H54 (cell line): ENCODE measurements at regions not wholly inside any gene's neighbourhood (a gene's known extent, or its start where the extent isn't known, plus 50 kb on each side); places are given as distances from the start of the nearest gene placed in this dataset.

Experiments used
- DNase-seq: peaks from one replicate; pipeline ENCODE4 v3.0.0; 2011; ENCODE audit warnings: low spot score, mixed read lengths; ENCODE audit not compliant: insufficient read length
- FAIRE-seq: peaks from 3 replicates; lab custom pipeline; 2011; peaks lifted over from hg19 to GRCh38; lab: Jason Lieb, UNC
- POLR2A ChIP-seq: IDR thresholded peaks from 2 replicates; pipeline ENCODE4 v1.6.1; 2011; ENCODE audit warnings: low read depth, mild to moderate bottlenecking, low read length

DNA sequence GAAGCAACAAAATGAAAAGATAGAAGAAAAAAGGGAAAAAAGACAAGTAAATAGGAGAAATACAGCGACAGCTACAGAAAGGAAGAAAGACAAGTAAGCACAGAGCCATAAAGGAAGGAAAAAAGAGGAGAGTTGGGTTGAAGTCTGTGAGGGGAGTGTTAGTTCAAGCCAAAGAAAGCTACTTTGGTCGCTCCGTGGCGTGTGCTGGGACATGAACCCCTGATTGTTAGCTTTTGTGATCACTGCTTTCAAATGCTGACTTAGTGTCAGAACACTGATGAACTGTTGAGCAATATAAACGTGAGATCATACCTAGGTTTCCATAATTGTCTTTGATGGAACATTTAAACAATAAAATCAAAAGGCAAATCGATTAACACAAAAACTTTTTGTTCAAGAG, 370.1 kb downstream of the TMEM161B start:
- no peak for TF ChIP-seq POLR2A
- DNase-seq (no peak), FAIRE-seq (no peak)

DNA sequence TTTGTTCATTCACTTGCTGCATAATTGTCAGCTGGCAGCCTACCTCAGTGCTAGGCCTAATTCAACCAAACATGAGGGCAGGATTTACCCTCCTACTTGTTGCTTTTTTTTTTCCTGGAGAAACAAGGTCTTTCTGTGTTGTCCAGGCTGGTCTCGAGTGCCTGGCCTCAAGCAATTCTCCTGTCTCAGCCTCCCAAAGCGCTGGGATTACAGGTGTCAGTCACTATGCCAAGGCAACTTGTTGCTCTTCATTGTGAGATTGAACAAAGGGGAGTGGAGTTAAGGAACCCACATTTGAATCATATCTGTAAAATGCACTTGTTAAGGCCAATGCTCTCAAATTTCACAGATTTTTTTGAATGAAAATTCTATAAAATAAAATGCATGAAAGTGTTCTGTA, 380.5 kb downstream of the TMEM161B start:
- no peak for FAIRE-seq
- TF ChIP-seq POLR2A: no peak

DNA sequence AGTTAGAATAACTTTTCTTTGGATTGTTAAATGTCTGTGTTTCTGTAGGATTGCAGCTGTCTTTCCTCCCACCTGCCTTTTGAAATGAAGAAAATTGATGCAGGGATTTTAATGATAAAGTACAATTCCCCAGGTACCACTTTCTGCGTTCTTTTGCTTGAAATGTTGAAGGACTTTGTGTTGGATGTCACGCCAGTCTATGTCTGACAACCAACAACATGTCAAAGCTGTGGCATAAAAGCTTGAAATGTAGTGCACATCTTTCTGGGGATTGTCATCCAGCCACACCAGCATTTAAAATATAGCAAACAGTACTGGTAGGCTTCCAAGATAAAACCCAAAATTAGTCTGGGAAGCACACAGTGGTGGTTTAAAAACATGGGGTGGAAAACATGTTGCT, 381.4 kb downstream of the TMEM161B start:
- FAIRE-seq (no peak), DNase-seq (no peak)
- TF ChIP-seq POLR2A: no peak

More for the DNA sequence above, 380.5 kb downstream of the TMEM161B start:
- DNase-seq: no peak

DNA sequence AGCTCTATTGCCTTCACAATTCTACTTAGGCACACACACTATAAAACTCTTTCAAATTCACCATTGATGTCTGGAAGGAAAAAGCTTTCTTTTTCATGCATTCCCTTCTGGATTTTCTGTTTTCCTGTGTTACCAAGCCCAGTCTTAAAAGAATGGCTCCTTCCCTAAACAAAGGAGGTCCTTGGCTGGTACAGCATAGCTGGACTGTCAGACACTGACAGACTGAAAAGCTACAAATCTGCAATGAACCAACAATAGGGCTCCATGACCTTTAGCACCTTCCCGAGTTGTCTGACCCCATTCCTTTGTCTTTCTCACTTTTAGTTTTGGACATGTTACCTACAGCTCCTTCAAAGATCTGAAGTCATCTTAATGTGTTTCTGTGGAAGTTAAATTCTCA, 382.5 kb downstream of the TMEM161B start:
- no peak for FAIRE-seq
- DNase-seq: no peak
- no peak for TF ChIP-seq POLR2A

DNA sequence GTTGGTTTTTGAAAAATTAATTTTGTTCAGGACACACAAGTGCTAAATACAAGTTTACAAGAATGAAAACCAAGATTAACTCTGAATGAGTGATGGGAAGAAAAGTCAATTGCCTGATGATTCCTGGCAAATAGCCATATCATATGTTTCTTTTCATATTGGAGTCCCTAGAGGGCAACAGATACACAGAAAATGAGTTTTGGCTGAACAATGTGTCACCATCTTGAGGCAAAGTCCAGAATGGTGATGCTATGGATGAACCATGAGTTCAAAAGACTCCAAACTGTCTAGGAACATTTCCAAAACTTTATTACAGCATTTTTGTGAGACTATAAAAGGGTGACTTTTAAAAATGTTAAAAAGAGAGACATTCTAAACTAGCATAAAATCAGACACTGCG, 382.9 kb downstream of the TMEM161B start:
- no peak for FAIRE-seq
- no peak for TF ChIP-seq POLR2A
- no peak for DNase-seq

DNA sequence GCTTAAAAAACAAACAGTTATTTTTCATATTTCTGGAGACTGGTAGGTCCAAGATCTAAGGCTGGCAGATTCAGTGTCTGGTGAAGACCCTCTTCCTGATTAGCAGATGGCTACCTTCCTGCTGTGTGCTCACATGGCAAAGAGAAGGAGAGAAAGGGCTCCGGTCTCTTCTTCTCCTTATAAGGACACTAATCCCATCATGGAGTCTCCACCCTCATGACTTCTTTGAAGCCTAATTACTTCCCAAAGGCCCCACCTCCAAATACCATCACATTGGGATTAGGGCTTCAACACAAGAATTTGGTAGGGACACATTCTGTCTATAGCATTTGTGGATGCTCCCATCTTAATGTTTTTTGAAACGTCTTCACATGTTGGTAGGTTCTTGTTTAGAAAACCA, 391.1 kb downstream of the TMEM161B start:
- no peak for TF ChIP-seq POLR2A
- no peak for FAIRE-seq
- DNase-seq: no peak

DNA sequence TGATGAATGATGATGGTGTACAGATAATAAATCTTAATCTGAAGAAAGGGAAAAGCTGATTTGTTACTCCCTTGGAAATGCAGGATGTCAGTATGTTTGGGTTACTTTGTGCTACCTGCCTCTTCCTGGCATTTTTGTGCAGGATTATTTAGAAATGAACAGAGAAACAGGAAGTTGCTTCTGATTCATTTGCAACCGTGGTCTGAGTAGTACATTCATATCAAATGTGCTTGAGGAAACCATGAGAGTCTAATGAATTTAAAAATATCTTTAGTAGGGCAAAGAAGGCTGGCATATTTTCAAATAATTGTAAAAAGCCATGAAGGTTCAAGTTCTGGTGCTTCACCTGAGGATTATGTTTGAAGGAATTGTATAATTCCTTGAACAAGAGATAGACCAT, 391.6 kb downstream of the TMEM161B start:
- no peak for FAIRE-seq
- no peak for DNase-seq

DNA sequence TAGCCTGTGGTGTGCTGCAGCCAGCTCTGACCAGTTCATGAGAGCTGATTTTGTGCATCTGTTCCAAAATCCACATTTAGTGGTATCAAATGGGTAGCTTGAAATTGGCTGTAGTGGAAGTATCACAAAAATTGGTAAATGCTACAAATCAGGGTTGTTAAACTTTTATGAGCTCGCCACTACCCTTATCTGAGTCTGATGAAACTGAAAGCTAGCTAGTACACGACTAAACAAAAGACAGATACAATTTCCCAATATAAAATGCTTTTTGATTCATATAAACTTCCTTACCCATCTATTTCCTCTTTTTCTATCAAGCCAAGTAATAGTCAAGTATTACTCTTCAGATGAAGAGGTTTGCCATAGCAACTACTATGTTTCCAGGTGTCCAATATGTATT, 392.0 kb downstream of the TMEM161B start:
- DNase-seq (no peak), FAIRE-seq (no peak)
- no peak for TF ChIP-seq POLR2A

More for the DNA sequence above, 391.6 kb downstream of the TMEM161B start:
- TF ChIP-seq POLR2A: no peak

DNA sequence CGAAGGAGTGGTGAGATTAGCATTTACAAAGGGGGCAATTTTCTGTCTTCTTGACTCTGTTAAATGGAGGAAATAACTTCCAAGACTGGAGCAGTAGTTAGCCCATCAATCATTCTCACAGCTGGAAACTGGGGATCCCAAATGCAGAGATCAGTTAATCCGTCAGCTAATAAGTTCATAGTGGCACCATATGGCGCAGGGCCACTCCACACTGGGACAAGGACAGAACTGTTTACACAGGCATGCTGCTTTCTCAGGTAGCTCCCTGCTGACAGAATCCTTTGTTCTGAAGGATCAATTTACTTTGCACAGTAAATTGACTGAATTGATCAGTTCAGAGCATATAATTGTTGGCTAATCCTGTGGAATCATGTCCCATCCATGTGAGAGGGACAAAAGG, 395.7 kb downstream of the TMEM161B start:
- FAIRE-seq (no peak), DNase-seq (no peak)
- TF ChIP-seq POLR2A: no peak

DNA sequence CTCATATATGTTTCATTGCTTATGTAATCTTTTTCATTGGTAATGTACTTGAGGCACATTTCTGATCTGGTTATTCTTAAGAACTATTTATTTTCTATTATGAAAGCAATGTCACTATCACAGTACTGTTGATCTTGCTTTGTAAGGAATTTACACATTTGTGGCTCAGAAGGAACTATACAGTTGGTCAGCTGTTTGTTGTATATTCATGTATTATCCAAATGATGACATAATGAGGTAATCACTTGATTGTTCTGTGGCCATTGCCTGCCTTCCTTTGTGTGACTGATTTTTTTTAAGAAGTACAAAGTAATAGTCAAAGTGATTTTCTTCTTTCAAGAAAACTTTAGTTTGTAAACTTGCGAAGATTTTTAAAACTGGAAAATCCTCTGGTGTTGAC, 399.9 kb downstream of the TMEM161B start:
- no peak for TF ChIP-seq POLR2A
- no peak for FAIRE-seq
- DNase-seq: no peak

DNA sequence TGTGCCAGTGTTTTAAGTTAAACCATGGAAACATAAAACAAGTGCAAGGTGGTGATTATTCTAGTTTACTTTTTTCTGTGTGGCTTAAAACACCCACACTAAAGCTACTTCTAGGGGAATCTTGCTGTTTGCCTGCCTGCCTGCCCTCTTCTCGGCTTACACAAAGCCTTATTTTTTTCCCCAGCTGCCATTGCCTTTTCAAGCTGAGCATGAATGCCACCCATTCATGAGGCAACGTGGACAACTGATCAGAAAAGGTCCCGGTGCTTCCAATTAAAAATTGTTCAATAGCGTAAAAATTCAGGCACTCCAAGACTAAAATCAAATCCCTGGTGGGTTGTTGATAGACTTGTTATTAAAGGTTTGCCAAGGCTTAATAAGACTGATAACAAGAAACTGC, 401.4 kb downstream of the TMEM161B start:
- no peak for DNase-seq
- no peak for FAIRE-seq
- TF ChIP-seq POLR2A: no peak

DNA sequence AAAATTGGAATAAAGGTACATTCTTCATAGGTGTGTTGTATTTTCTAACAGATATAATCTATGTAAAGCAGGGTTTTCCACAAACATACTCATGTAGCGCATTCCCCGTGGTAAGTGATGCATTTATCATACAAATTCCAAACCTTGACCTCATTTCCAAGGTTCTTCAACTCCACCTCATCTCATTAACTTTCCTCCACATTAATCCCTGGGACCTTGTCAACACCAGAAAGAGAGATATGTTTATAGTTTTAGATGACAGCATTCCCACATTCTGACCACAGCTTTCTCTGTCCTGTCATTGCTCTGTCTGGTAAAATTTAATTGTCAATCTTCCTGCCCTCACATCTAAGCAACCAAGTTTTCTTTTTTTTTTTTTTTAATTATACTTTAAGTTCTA, 415.1 kb downstream of the TMEM161B start:
- FAIRE-seq: no peak
- no peak for TF ChIP-seq POLR2A
- no peak for DNase-seq

DNA sequence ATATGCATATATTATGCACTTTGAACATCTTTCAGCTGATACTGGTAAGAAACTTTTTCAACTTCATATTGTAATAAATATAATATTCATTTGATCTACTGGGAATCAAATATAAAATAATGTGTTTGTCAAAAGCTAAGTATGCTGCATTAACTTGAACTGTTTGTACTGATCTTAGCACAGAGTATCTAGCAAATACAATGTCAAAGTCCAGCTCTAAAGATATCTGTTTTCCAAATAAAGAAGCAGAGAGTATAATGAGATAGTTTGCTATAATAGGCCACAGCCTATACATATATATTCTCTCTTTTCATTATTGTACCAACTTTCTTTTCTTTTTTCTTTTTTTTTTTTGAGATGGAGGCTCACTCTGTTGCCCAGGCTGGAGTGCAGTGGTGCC, 417.0 kb downstream of the TMEM161B start:
- no peak for TF ChIP-seq POLR2A
- DNase-seq: no peak
- FAIRE-seq: no peak

DNA sequence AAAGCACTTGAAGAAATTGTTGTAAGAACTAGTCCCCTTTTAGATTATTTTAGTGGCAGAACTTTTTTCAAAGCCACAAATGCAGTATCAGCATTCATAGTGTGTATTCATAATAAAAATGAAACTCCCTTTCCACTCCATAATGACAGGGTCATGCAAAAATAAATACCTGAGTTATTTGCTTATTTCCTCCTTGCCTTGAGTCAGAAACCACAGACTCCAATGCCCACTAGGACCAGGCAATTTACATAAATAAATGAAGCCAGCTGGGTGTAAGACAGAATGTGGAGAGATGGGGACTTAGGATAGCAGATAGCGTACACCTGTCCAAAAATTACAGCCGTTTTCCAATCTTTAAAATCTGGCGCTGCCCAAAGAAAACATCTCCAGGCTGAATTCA, 417.8 kb downstream of the TMEM161B start:
- no peak for TF ChIP-seq POLR2A
- DNase-seq: no peak
- FAIRE-seq: no peak

DNA sequence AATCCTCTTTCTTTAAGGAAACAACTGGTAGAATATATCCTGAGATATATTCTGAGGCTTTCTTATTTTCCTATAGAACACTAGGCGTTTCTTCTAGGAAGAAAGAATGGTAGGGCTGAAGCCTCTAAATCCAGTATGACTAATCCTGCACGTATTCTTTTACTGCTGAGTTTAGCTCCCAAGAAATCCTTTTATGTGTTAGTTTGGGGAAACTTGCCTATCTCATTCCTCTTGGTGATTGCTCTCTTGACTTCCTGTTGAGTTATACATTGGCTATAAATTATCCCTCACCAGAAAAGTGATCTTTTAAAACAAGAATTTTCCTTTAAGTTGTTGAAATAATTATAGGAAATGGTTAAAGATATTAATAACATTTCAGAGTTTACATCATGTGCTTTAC, 422.9 kb downstream of the TMEM161B start:
- FAIRE-seq (no peak), DNase-seq (no peak)
- no peak for TF ChIP-seq POLR2A

DNA sequence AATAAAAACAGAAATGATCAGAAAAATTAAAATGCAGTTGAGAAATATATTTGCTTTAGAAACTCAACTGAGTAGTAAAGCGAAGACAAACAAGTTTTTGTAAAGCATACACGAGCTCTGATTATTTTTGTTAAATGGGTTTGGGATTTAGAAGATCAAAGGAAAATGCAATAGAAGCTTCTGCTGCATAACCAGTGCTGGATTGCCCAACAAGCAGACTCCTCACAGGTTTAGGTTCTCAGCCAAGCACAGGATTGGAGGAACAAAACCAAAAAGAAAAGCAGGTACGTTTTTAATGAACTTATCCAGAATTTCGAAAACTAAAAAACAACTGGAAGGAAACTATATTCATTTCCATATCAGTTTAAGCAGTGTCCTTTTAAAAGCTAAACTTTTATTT, 423.8 kb downstream of the TMEM161B start:
- no peak for TF ChIP-seq POLR2A
- DNase-seq (no peak), FAIRE-seq (no peak)
